T47D (cell line): ENCODE measurements at regions not wholly inside any gene's neighbourhood (a gene's known extent, or its start where the extent isn't known, plus 50 kb on each side); places are given as distances from the start of the nearest gene placed in this dataset.

Experiments
- DNase-seq, 2 experiments: peaks; one replicate each; pipeline versions ENCODE4 v3.0.0 to v3.0.0-alpha.2; 2011 to 2012; ENCODE audit warnings: low read depth in 1 of 2, low spot score in 1 of 2
- JUND ChIP-seq: IDR thresholded peaks from 2 replicates; pipeline ENCODE4 v1.6.1; 2012; ENCODE audit warnings: low read depth
- in situ Hi-C: cut with HindIII; loops from 2 replicates; pipeline ENCODE4 v1.10.0; 2016; ENCODE audit warnings: low sequenced_read_pairs, low pct_unique_long_range_greater_than_20kb

- DNase-seq = peak in 1 of 2 experiments; percentile 57
- TF ChIP-seq JUND = no peak
Measured at GRCh38 chr3:62954580-62954979, 79.4 kb upstream of the CADPS start.

GRCh38 chr3:62955126-62955525 lies 79.9 kb upstream of the CADPS start:
- in situ Hi-C loops = no loop called here
- no peak for DNase-seq
- TF ChIP-seq JUND = no peak

More at GRCh38 chr3:62954580-62954979, 79.4 kb upstream of the CADPS start:
- in situ Hi-C loops = no loop called here

DNA sequence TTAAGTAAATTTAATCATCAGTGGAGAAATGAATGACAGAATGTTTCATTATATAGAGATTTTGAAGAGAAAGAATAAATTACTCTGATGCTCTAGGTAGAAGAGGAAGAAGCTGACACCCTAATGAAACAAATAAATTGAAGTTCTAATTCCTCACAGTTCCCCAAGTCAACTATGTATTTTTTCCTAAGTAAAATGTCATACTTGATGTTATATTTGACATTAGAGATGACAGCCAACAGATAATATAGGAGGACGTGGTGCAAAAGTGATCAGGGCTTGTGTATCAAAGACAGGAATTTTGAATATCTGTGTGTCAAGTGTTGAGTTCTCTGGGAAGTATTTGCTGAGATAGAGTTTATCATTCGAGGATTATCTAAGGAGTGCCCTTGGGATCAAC lies 81.2 kb upstream of the CADPS start:
- DNase-seq = no peak
- in situ Hi-C loops = no loop called here
- TF ChIP-seq JUND = no peak

GRCh38 chr3:62961874-62962556 lies 86.8 kb upstream of the CADPS start:
- TF ChIP-seq JUND = no peak
- DNase-seq = no peak
- in situ Hi-C loops = no loop called here

DNA sequence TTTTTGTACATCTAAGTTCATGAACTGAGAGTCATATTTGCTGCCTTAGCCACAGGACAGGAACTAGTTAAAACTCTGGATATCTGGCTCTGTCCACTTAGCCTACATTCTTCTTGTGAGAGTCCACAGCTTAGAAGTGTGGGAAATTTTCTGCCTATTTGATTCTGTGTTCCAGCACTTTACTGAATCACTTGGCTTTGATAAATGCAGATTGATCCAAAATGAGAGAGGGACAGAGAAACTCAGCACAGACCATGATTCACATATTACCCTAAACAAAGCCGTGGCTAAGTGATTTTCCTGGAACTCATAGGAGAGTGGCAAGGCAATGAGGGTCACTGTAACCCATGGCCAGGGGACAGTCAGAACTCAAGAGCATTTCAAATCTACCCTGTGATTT lies 87.5 kb upstream of the CADPS start:
- TF ChIP-seq JUND = no peak

DNA sequence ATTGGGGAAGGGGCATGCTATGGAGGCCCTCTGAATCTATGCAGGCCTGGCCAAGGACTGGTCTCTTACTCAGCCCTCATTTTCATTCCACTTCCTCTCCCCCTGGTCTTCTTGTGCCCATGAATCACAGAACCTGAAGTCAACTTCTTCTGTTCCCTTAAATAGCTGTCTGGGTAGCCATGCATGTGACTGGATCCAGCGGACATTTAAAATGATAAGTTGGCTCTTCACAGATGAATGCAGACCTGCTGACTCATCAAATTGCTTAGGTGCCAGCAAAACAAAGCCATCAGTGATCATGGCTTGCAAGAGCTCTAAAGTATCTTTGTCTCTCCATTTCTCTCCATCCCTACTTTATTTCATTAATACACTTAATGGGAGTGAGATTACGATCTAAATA lies 90.1 kb upstream of the CADPS start:
- TF ChIP-seq JUND = no peak
- in situ Hi-C loops = no loop called here
- no peak for DNase-seq

More for the DNA sequence above, 87.5 kb upstream of the CADPS start:
- DNase-seq = no peak
- in situ Hi-C loops = no loop called here

GRCh38 chr3:62968128-62968527 lies 92.9 kb upstream of the CADPS start:
- no peak for TF ChIP-seq JUND
- no peak for DNase-seq
- in situ Hi-C loops = no loop called here

GRCh38 chr3:62970648-62971047 lies 95.4 kb upstream of the CADPS start:
- TF ChIP-seq JUND = no peak
- in situ Hi-C loops = no loop called here
- DNase-seq = no peak

- no peak for DNase-seq
- no peak for TF ChIP-seq JUND
- in situ Hi-C loops = no loop called here
Measured at GRCh38 chr3:62975566-62975965, 100.3 kb upstream of the CADPS start.

DNA sequence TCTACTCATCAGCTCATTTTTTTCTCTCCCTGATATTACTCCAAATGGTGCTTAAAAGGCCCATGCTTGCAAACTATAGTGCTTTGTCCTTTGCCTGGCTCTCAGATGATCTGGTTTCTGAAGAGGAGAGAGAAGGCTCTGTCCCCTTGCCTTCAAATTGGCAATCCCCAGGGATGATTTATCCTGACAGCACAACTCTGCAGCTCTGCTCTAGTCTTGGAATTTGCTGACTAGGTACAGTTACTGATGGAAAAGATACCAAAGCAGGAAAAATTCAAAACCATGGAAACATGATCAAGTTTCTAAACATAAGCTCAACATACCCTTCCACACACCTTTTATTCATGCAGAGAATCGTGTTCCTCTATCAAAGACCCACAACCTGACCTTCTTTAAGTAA lies 106.7 kb upstream of the CADPS start:
- TF ChIP-seq JUND = no peak
- no peak for DNase-seq
- in situ Hi-C loops = no loop called here

GRCh38 chr3:62982795-62983455 lies 107.7 kb upstream of the CADPS start:
- in situ Hi-C loops = no loop called here
- DNase-seq = peak in 1 of 2 experiments; percentile 4
- TF ChIP-seq JUND = no peak

DNA sequence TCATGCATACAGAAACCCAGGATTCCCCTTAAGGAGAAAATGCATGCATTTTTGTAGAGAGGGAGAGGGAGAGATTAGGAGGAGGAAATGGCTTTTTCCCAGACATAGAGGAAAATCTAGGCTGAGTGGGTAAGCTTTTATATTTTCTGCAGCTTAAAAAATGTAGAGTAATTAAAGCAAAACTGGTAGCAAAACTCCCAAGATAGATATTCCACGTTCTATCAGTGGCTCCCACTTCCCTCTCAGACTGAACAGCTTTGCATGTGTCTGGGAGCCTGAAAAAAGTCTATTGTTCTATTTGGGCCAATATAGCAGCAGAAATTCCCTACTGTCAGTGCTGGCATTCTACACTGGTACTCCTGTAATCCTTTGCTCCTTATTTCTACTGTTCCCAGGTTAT lies 110.8 kb upstream of the CADPS start:
- in situ Hi-C loops = no loop called here

GRCh38 chr3:62987721-62988120 lies 112.5 kb upstream of the CADPS start:
- in situ Hi-C loops = no loop called here
- no peak for DNase-seq
- no peak for TF ChIP-seq JUND

More for the DNA sequence above, 110.8 kb upstream of the CADPS start:
- TF ChIP-seq JUND = no peak
- no peak for DNase-seq
